WERI-Rb-1 (cell line): ENCODE measurements at regions not wholly inside any gene's neighbourhood (a gene's known extent, or its start where the extent isn't known, plus 50 kb on each side); places are given as distances from the start of the nearest gene placed in this dataset.

Experiments
- DNase-seq: peaks from one replicate; pipeline ENCODE4 v3.0.0-alpha.2; 2020
- H3K27ac ChIP-seq: fragments of 250-450 bp; sonication (Bioruptor Pico); 2 replicates; pipeline ENCODE4 v1.5.1; 2020; ENCODE audit warnings: mild to moderate bottlenecking, moderate library complexity
- H3K27me3 ChIP-seq: fragments of 250-450 bp; sonication (Bioruptor Pico); 2 replicates; pipeline ENCODE4 v1.5.1; 2021; ENCODE audit warnings: mild to moderate bottlenecking, low read depth, moderate library complexity; ENCODE audit not compliant: insufficient read depth, severe bottlenecking
- H3K36me3 ChIP-seq: fragments of 250-450 bp; sonication (Bioruptor Pico); 2 replicates; pipeline ENCODE4 v1.5.1; 2020; ENCODE audit warnings: mild to moderate bottlenecking, moderate library complexity
- H3K4me3 ChIP-seq: 2 replicates; pipeline ENCODE4 v1.5.1; 2011; ENCODE audit warnings: low read depth, mild to moderate bottlenecking, control low read depth, low read length
- H3K9me3 ChIP-seq: fragments of 250-450 bp; sonication (Bioruptor Pico); 2 replicates; pipeline ENCODE4 v1.5.1; 2021; ENCODE audit warnings: mild to moderate bottlenecking, moderate library complexity; ENCODE audit not compliant: severe bottlenecking
- CTCF ChIP-seq: IDR thresholded peaks from 2 replicates; pipeline ENCODE4 v1.5.1; 2011; ENCODE audit warnings: low read depth, mild to moderate bottlenecking, control low read depth, inconsistent platforms, low read length

GRCh38 chrX:121322159-121322558, 274.7 kb downstream of the GLUD2 start:
- no peak for TF ChIP-seq CTCF
- no peaks in the 10 kb centered on the region for H3K9me3 ChIP-seq
- DNase-seq = no peak

DNA sequence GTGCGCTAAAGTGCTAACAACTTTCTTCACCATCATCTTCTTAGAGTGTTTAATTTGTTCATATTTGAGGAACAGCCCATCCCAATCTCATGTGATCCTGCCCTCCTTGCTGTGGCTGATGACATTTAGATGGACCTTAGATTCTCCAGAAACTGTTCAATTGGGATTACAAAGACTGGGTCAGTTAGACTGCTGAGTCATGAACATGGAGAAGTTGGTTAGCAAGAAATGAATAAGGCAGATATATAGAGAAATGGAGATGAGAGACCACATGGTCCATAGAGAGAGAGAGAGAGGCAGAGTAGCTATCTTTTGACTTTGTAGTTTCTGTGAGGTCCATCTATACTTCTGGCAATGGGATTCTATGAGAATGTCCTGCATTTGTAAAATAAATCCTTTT, 275.9 kb downstream of the GLUD2 start:
- TF ChIP-seq CTCF = no peak
- no peaks in the 10 kb centered on the region for H3K36me3 ChIP-seq
- no peak for DNase-seq
- no peak overlapping the region for H3K27ac ChIP-seq
- H3K27me3 ChIP-seq = peaks cover 20% of the 10 kb centered on the region
- H3K4me3 ChIP-seq = no peak overlapping the region
- H3K9me3 ChIP-seq = no peaks in the 10 kb centered on the region

More at GRCh38 chrX:121322159-121322558, 274.7 kb downstream of the GLUD2 start:
- no peak overlapping the region for H3K27ac ChIP-seq
- H3K4me3 ChIP-seq = no peak overlapping the region
- H3K36me3 ChIP-seq = no peaks in the 10 kb centered on the region
- H3K27me3 ChIP-seq = peaks cover 21% of the 10 kb centered on the region

GRCh38 chrX:121333942-121334341, 286.5 kb downstream of the GLUD2 start:
- H3K27me3 ChIP-seq = peaks cover 42% of the 10 kb centered on the region
- TF ChIP-seq CTCF = 0 out of 2 replicates have a peak, but pooled peaks have one; percentile 5
- no peak overlapping the region for H3K27ac ChIP-seq
- H3K4me3 ChIP-seq = no peak overlapping the region
- no peaks in the 10 kb centered on the region for H3K36me3 ChIP-seq
- H3K9me3 ChIP-seq = no peaks in the 10 kb centered on the region
- no peak for DNase-seq

- no peak for DNase-seq
- no peaks in the 10 kb centered on the region for H3K36me3 ChIP-seq
- no peak overlapping the region for H3K4me3 ChIP-seq
- no peaks in the 10 kb centered on the region for H3K9me3 ChIP-seq
- TF ChIP-seq CTCF = no peak
- H3K27me3 ChIP-seq = peaks cover 39% of the 10 kb centered on the region
- no peak overlapping the region for H3K27ac ChIP-seq
Observed at GRCh38 chrX:121336831-121337421, 289.5 kb downstream of the GLUD2 start.

DNA sequence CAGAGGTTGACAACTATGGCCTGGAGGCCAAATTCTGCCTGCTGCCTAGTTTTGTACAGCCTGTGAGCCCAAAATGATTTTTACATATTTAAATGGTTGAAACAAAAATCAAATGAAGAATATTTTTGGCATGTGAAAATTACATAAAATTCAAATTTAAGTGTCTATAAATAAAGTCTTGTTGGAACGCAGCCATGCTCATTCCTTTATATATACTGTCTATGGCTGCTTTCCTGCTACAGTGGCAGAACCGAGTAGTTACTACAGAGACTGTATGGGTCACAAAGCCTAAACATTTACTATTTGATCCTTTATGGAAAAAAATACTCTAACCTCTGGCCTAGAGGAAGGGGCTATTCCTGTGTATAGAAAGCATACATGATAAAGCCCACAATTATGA, 290.4 kb downstream of the GLUD2 start:
- Histone ChIP-seq H3K9me3 (no peaks in the 10 kb centered on the region), H3K36me3 (no peaks in the 10 kb centered on the region), H3K27me3 (peaks cover 36% of the 10 kb centered on the region), H3K27ac (no peak overlapping the region), H3K4me3 (no peak overlapping the region)
- no peak for DNase-seq
- no peak for TF ChIP-seq CTCF

DNA sequence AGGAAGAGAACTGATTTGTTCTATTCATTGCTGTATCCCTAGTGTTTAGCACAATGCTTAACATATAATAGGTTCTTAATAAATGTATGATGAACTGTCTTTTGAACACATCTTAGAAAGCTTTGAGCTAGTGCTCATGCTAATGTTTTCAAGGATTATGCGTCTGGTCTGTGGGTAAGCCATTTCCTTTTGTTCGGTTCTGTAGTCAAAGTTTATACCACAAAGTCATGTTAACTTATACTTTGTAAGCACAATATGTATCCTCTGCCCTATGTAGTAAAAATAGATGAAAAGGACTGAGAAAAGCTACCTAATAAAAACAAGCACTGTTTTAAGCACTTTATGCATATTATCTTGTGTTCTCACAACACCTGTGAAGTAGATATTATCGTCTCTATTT, 301.9 kb downstream of the GLUD2 start:
- H3K4me3 ChIP-seq = no peak overlapping the region
- no peak for TF ChIP-seq CTCF
- no peaks in the 10 kb centered on the region for H3K36me3 ChIP-seq
- peaks cover 22% of the 10 kb centered on the region for H3K27me3 ChIP-seq
- no peak overlapping the region for H3K27ac ChIP-seq
- H3K9me3 ChIP-seq = no peaks in the 10 kb centered on the region
- DNase-seq = no peak
